AG04450 (cell line): ENCODE measurements at regions not wholly inside any gene's neighbourhood (a gene's known extent, or its start where the extent isn't known, plus 50 kb on each side); places are given as distances from the start of the nearest gene placed in this dataset.

Source experiments
- CTCF ChIA-PET: fragments of 300-600, 350-600 bp; formaldehyde crosslinking; extraction: SDS; loops from one replicate; lab custom pipeline; 2022; ENCODE audit warnings: antibody characterized with exemption, inconsistent platforms; lab: Charles Lee
- POLR2A ChIA-PET: fragments of 350-600 bp; formaldehyde crosslinking; extraction: SDS; loops from one replicate; lab custom pipeline; 2021; ENCODE audit warnings: antibody characterized with exemption, inconsistent platforms; lab: Yijun Ruan, JAX
- DNase-seq: peaks from one replicate; pipeline ENCODE4 v3.0.0-alpha.2; 2011; ENCODE audit warnings: low read depth, low spot score
- H3K27ac ChIP-seq: one replicate; pipeline ENCODE4 v1.5.1; 2012; ENCODE audit warnings: low read depth, low read length, control low read depth
- H3K27me3 ChIP-seq: one replicate; pipeline ENCODE4 v1.6.0; 2012; ENCODE audit warnings: low read length; ENCODE audit not compliant: control insufficient read depth, insufficient read depth
- H3K4me3 ChIP-seq: 2 replicates; pipeline ENCODE4 v1.5.1; 2011; ENCODE audit warnings: mild to moderate bottlenecking, low read depth, low read length, control low read depth
- H3K9me3 ChIP-seq: 2 replicates; pipeline ENCODE4 v1.5.1; 2012; ENCODE audit warnings: low read length; ENCODE audit not compliant: control insufficient read depth, insufficient read depth
- CTCF ChIP-seq: IDR thresholded peaks from 2 replicates; pipeline ENCODE4 v1.5.1; 2011; ENCODE audit warnings: low read depth, low read length, control low read depth, inconsistent platforms

GRCh38 chr2:35790292-35790691 is 565.3 kb upstream of the CRIM1 start:
- H3K9me3 ChIP-seq, result peaks cover 6% of the 10 kb centered on the region; the same call in 1 of the 2 replicates
- no peaks in the 10 kb centered on the region for H3K27me3 ChIP-seq
- no peak overlapping the region for H3K4me3 ChIP-seq
- TF ChIP-seq CTCF, result no peak
- H3K27ac ChIP-seq, result no peak overlapping the region
- no peak for DNase-seq
- ChIA-PET CTCF (no interaction called here), POLR2A (no interaction called here)

GRCh38 chr2:35788543-35788942 is 567.0 kb upstream of the CRIM1 start:
- Histone ChIP-seq H3K9me3 (peaks cover 6% of the 10 kb centered on the region; the same call in 1 of the 2 replicates), H3K27me3 (no peaks in the 10 kb centered on the region), H3K4me3 (no peak overlapping the region), H3K27ac (no peak overlapping the region)
- no peak for TF ChIP-seq CTCF
- CTCF ChIA-PET, result no interaction called here
- POLR2A ChIA-PET, result no interaction called here
- DNase-seq, result no peak

GRCh38 chr2:35787302-35788031 is 568.1 kb upstream of the CRIM1 start:
- no peak overlapping the region for H3K27ac ChIP-seq
- no peak for DNase-seq
- TF ChIP-seq CTCF, result no peak
- CTCF ChIA-PET, result interaction anchor here (0.9 kb wide), 1 partner anchor 14 kb away, joined by 3 read pairs; no protein-coding TSS in a partner anchor
- no peak overlapping the region for H3K4me3 ChIP-seq
- H3K27me3 ChIP-seq, result no peaks in the 10 kb centered on the region
- POLR2A ChIA-PET, result no interaction called here
- peaks cover 6% of the 10 kb centered on the region; the same call in 1 of the 2 replicates for H3K9me3 ChIP-seq

- H3K9me3 ChIP-seq, result peaks cover 6% of the 10 kb centered on the region; the same call in 1 of the 2 replicates
- no peak for DNase-seq
- CTCF ChIA-PET, result no interaction called here
- H3K27ac ChIP-seq, result no peak overlapping the region
- POLR2A ChIA-PET, result interaction anchor here (0.6 kb wide), 1 partner anchor 570 kb away, joined by 3 read pairs; the partner anchor contains the start of gene CRIM1
- H3K4me3 ChIP-seq, result no peak overlapping the region
- TF ChIP-seq CTCF, result no peak
- no peaks in the 10 kb centered on the region for H3K27me3 ChIP-seq
Measured at GRCh38 chr2:35785564-35785963, 570.0 kb upstream of the CRIM1 start.

GRCh38 chr2:35784777-35785176 is 570.8 kb upstream of the CRIM1 start:
- no peak for TF ChIP-seq CTCF

More at GRCh38 chr2:35784777-35785176, 570.8 kb upstream of the CRIM1 start:
- POLR2A ChIA-PET, result interaction anchor here (0.6 kb wide), 1 partner anchor 571 kb away, joined by 3 read pairs; the partner anchor contains the start of gene CRIM1
- no peak overlapping the region for H3K27ac ChIP-seq
- no peak for DNase-seq
- peaks cover 6% of the 10 kb centered on the region; the same call in 1 of the 2 replicates for H3K9me3 ChIP-seq
- H3K27me3 ChIP-seq, result no peaks in the 10 kb centered on the region
- H3K4me3 ChIP-seq, result no peak overlapping the region
- CTCF ChIA-PET, result no interaction called here
